HG02610 (cell line): ENCODE measurements at regions not wholly inside any gene's neighbourhood (a gene's known extent, or its start where the extent isn't known, plus 50 kb on each side); places are given as distances from the start of the nearest gene placed in this dataset.
"Not testable (repeated sequence)": the region's sequence is repeated elsewhere in the genome, so short reads cannot be mapped to it uniquely, and the experiment has no call there.

Experiments used
- ATAC-seq: cut with Tn5 transposase; IDR thresholded peaks from one replicate; pipeline ENCODE4 v1.9.1; 2021; ENCODE audit warnings: mild to moderate bottlenecking, moderate library complexity; ENCODE audit not compliant: unreplicated experiment

- ATAC-seq, result no peak
These were observed 179.2 kb upstream of the PROK2 start for GRCh38 chr3:71964170-71964569.

GRCh38 chr3:71962561-71963240 lies 177.8 kb upstream of the PROK2 start:
- no peak for ATAC-seq

GRCh38 chr3:71961891-71962290 lies 176.9 kb upstream of the PROK2 start:
- ATAC-seq, result no peak

GRCh38 chr3:71961378-71961777 lies 176.4 kb upstream of the PROK2 start:
- no peak for ATAC-seq

- no peak for ATAC-seq
These were observed 173.6 kb upstream of the PROK2 start for GRCh38 chr3:71958533-71958932.

- ATAC-seq, result no peak
These were observed 171.8 kb upstream of the PROK2 start for GRCh38 chr3:71956716-71957115.

GRCh38 chr3:71956069-71956340 lies 171.1 kb upstream of the PROK2 start:
- no peak for ATAC-seq

GRCh38 chr3:71955240-71956068 lies 170.5 kb upstream of the PROK2 start:
- ATAC-seq, result peak; percentile 45

GRCh38 chr3:71951842-71952241 lies 166.9 kb upstream of the PROK2 start:
- no peak for ATAC-seq

- no peak for ATAC-seq
These were observed 166.4 kb upstream of the PROK2 start for GRCh38 chr3:71951361-71951760.

GRCh38 chr3:71949442-71949841 lies 164.5 kb upstream of the PROK2 start:
- ATAC-seq, result no peak

- no peak for ATAC-seq
These were observed 159.6 kb upstream of the PROK2 start for GRCh38 chr3:71944482-71945065.

GRCh38 chr3:71942432-71943187 lies 157.7 kb upstream of the PROK2 start:
- no peak for ATAC-seq

- no peak for ATAC-seq
These were observed 155.5 kb upstream of the PROK2 start for GRCh38 chr3:71940486-71940885.

GRCh38 chr3:71938081-71938480 lies 153.1 kb upstream of the PROK2 start:
- ATAC-seq, result not testable (repeated sequence)

- ATAC-seq, result no peak
These were observed 151.7 kb upstream of the PROK2 start for GRCh38 chr3:71936681-71937080.

GRCh38 chr3:71934520-71935270 lies 149.7 kb upstream of the PROK2 start:
- ATAC-seq, result no peak

- no peak for ATAC-seq
These were observed 147.0 kb upstream of the PROK2 start for GRCh38 chr3:71931922-71932321.

GRCh38 chr3:71930056-71930991 lies 145.4 kb upstream of the PROK2 start:
- ATAC-seq, result no peak

GRCh38 chr3:71928212-71928611 lies 143.3 kb upstream of the PROK2 start:
- ATAC-seq, result no peak
